PC-9 (cell line): ENCODE measurements at regions not wholly inside any gene's neighbourhood (a gene's known extent, or its start where the extent isn't known, plus 50 kb on each side); places are given as distances from the start of the nearest gene placed in this dataset.

Experiments
- BruUV-seq: library from RNA; stranded (reverse); fragments of 400-500 nt; replicated peaks from 2 replicates; lab custom pipeline; 2021; lab: Mats Ljungman, UMichigan
- CTCF ChIA-PET: fragments of 300-600 bp; sonication (Branson Sonifier 250); formaldehyde crosslinking; loops from one replicate; lab custom pipeline; 2022; ENCODE audit warnings: antibody characterized with exemption; lab: Charles Lee
- POLR2A ChIA-PET: fragments of 300-600 bp; sonication (Branson Sonifier 250); formaldehyde crosslinking; loops from one replicate; lab custom pipeline; 2022; ENCODE audit warnings: antibody characterized with exemption; ENCODE audit not compliant: unreplicated experiment; lab: Charles Lee
- DNase-seq, 2 experiments: peaks; one replicate each; pipeline versions ENCODE4 v3.0.0 to v3.0.0-alpha.2; 2015 to 2022; ENCODE audit warnings: mixed read lengths in 1 of 2
- H2AFZ ChIP-seq: fragments of 200-600 bp; sonication (generic); 2 replicates; pipeline ENCODE4 v1.8.1; 2017; ENCODE audit warnings: antibody characterized with exemption
- H3F3A ChIP-seq: fragments of 200-600 bp; sonication (generic); 2 replicates; pipeline ENCODE4 v1.8.1; 2017; ENCODE audit warnings: antibody characterized with exemption, mild to moderate bottlenecking, low read depth; ENCODE audit not compliant: insufficient read depth
- H3K27ac ChIP-seq: fragments of 200-600 bp; sonication (generic); 2 replicates; pipeline ENCODE4 v1.6.1; 2016; ENCODE audit warnings: mixed run types
- H3K27me3 ChIP-seq: fragments of 200-600 bp; sonication (generic); 2 replicates; pipeline ENCODE4 v1.6.1; 2016; ENCODE audit warnings: low read depth, mixed run types; ENCODE audit not compliant: insufficient read depth
- H3K36me3 ChIP-seq: fragments of 200-600 bp; sonication (generic); 2 replicates; pipeline ENCODE4 v1.6.1; 2016; ENCODE audit warnings: low read depth, mixed run types
- H3K4me1 ChIP-seq: fragments of 200-600 bp; sonication (generic); replicated peaks from 2 replicates; pipeline ENCODE4 v1.6.1; 2016; ENCODE audit warnings: mixed run types; ENCODE audit not compliant: insufficient read depth
- H3K4me2 ChIP-seq: fragments of 200-600 bp; sonication (generic); 2 replicates; pipeline ENCODE4 v1.6.1; 2017; ENCODE audit warnings: mixed run types
- H3K4me3 ChIP-seq: fragments of 200-600 bp; sonication (generic); 2 replicates; pipeline ENCODE4 v1.6.1; 2016; ENCODE audit warnings: mixed run types
- H3K79me2 ChIP-seq: fragments of 200-600 bp; sonication (generic); 2 replicates; pipeline ENCODE4 v1.6.1; 2017; ENCODE audit warnings: low read depth, mixed run types
- H3K9me2 ChIP-seq: fragments of 200-600 bp; sonication (generic); 2 replicates; pipeline ENCODE4 v1.8.1; 2017; ENCODE audit warnings: mild to moderate bottlenecking; ENCODE audit not compliant: insufficient read depth
- H3K9me3 ChIP-seq: fragments of 200-600 bp; sonication (generic); 2 replicates; pipeline ENCODE4 v1.8.1; 2016; ENCODE audit warnings: low read depth; ENCODE audit not compliant: insufficient read depth
- H4K20me1 ChIP-seq: fragments of 200-600 bp; sonication (generic); 2 replicates; pipeline ENCODE4 v1.8.1; 2017; ENCODE audit not compliant: insufficient read depth
- EZH2 ChIP-seq: fragments of 200-600 bp; sonication (generic); IDR thresholded peaks from 2 replicates; pipeline ENCODE4 v1.8.0; 2017; ENCODE audit warnings: antibody characterized with exemption, low read depth
- intact Hi-C: fragments of 100-400 bp; cut with micrococcal nuclease; formaldehyde crosslinking; loops from one replicate; pipeline ENCODE4 v1.10.0; 2022; ENCODE audit not compliant: unreplicated experiment
- TF ChIP-seq, protein P1 (sequence below): fragments of 200-600 bp; sonication (generic); conservative IDR thresholded peaks from 2 replicates; pipeline ENCODE4 v1.6.1; 2017; ENCODE audit warnings: mixed run types, antibody characterized with exemption, mild to moderate bottlenecking, moderate library complexity

DNA sequence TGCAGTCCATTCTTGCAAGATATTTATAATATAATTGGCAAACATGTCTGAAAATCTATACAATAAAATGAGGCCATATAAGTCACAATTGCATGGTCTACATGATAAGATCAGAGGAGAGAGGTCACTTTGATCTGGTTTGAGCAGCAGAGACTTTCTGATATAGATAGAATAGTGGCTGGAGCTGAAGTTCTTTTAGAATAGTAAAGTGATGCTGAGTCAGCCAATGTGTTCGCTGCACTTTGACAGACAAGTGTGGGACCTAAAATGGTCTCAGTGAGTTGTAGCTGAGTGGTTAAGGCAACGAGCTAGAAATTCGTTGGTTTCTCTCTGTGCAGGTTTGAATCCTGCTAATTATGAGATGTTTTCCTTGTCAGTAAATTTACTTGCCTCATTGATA lies 257.0 kb upstream of the C11orf87 start:
- peak in 1 of 2 experiments; percentile 19 for DNase-seq
- no peaks in the 10 kb centered on the region for H3K4me1 ChIP-seq
- TF ChIP-seq, protein P1, sequence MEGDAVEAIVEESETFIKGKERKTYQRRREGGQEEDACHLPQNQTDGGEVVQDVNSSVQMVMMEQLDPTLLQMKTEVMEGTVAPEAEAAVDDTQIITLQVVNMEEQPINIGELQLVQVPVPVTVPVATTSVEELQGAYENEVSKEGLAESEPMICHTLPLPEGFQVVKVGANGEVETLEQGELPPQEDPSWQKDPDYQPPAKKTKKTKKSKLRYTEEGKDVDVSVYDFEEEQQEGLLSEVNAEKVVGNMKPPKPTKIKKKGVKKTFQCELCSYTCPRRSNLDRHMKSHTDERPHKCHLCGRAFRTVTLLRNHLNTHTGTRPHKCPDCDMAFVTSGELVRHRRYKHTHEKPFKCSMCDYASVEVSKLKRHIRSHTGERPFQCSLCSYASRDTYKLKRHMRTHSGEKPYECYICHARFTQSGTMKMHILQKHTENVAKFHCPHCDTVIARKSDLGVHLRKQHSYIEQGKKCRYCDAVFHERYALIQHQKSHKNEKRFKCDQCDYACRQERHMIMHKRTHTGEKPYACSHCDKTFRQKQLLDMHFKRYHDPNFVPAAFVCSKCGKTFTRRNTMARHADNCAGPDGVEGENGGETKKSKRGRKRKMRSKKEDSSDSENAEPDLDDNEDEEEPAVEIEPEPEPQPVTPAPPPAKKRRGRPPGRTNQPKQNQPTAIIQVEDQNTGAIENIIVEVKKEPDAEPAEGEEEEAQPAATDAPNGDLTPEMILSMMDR, result no peak
- no peak for TF ChIP-seq EZH2
- H4K20me1 ChIP-seq, result no peaks in the 10 kb centered on the region
- H3K9me2 ChIP-seq, result no peaks in the 10 kb centered on the region
- no peak overlapping the region for H2AFZ ChIP-seq
- intact Hi-C loops, result no loop called here
- H3K79me2 ChIP-seq, result no peaks in the 10 kb centered on the region
- H3K9me3 ChIP-seq, result no peaks in the 10 kb centered on the region
- no peak overlapping the region for H3K27ac ChIP-seq
- H3F3A ChIP-seq, result no peaks in the 10 kb centered on the region
- ChIA-PET CTCF (no interaction called here), POLR2A (no interaction called here)
- no peak overlapping the region for H3K4me2 ChIP-seq
- BruUV-seq, result no TSS peak
- no peaks in the 10 kb centered on the region for H3K36me3 ChIP-seq
- H3K4me3 ChIP-seq, result no peak overlapping the region
- H3K27me3 ChIP-seq, result 0 out of 2 replicates have a peak, but pooled peaks cover 4% of the 10 kb centered on the region

DNA sequence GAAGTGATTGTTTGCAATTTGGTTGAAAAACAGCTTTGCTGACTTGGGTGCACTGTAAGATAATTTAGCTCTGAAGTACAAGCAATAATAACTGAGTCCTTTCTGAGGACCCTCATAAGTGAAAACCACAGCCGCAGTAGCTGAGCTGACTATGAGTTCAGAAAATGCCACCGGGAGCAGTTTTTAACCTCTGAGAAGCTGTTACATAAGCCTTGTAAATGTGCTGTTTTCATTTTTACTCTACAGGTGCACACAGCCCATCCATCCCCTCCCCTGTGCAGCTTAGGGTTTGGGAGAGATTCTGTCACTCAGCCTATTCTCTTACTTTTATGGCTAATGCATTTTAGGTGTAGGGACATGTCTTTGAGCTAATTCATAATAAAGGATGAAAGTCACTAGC lies 255.5 kb upstream of the C11orf87 start:
- TF ChIP-seq, protein P1, result no peak
- TF ChIP-seq EZH2, result no peak
- no peak overlapping the region for H2AFZ ChIP-seq
- H3K9me2 ChIP-seq, result no peaks in the 10 kb centered on the region
- peaks cover 9% of the 10 kb centered on the region; the same call in 1 of the 2 replicates for H3K27me3 ChIP-seq
- H3K79me2 ChIP-seq, result no peaks in the 10 kb centered on the region
- BruUV-seq, result no TSS peak
- H3K4me2 ChIP-seq, result no peak overlapping the region
- no peaks in the 10 kb centered on the region for H3K4me1 ChIP-seq
- H3K9me3 ChIP-seq, result no peaks in the 10 kb centered on the region
- no peaks in the 10 kb centered on the region for H4K20me1 ChIP-seq
- no peaks in the 10 kb centered on the region for H3F3A ChIP-seq
- CTCF ChIA-PET, result no interaction called here
- H3K27ac ChIP-seq, result no peak overlapping the region
- POLR2A ChIA-PET, result no interaction called here
- no peaks in the 10 kb centered on the region for H3K36me3 ChIP-seq
- no peak overlapping the region for H3K4me3 ChIP-seq
- intact Hi-C loops, result no loop called here
- no peak for DNase-seq

DNA sequence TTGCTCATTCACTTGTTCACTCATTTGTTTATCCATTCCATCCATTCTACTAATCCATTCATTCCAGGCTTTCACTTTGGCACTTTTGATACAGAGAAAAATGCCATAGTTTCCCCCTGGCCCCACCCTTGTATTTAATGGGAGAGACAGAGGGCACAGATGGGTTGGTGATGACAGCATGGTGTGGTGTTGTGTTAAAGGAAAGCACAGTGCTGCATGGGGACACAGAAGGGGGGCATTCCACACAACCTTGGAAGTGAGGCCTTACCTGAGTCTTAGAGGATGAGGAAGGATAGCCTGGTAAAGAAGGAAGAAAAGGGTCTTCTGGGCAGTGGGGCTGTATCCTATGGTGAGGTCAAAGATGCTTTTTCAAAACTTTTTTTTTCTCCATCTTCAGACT lies 248.5 kb upstream of the C11orf87 start:
- Histone ChIP-seq H3K36me3 (no peaks in the 10 kb centered on the region), H3K4me3 (no peak overlapping the region), H3K4me1 (no peaks in the 10 kb centered on the region), H3F3A (no peaks in the 10 kb centered on the region), H3K27ac (no peak overlapping the region), H3K9me3 (no peaks in the 10 kb centered on the region), H3K9me2 (0 out of 2 replicates have a peak, but pooled peaks cover 4% of the 10 kb centered on the region), H3K79me2 (no peaks in the 10 kb centered on the region), H3K4me2 (no peak overlapping the region), H3K27me3 (peaks cover 17% of the 10 kb centered on the region; the same call in 1 of the 2 replicates), H4K20me1 (no peaks in the 10 kb centered on the region), H2AFZ (no peak overlapping the region)
- no peak for DNase-seq
- no TSS peak for BruUV-seq
- intact Hi-C loops, result no loop called here
- POLR2A ChIA-PET, result no interaction called here
- CTCF ChIA-PET, result no interaction called here
- TF ChIP-seq, protein P1, result no peak
- no peak for TF ChIP-seq EZH2
